ENCODE measurements at regions not wholly inside any gene's neighbourhood (a gene's known extent, or its start where the extent isn't known, plus 50 kb on each side); places are given as distances from the start of the nearest gene placed in this dataset.

- POLR2A ChIA-PET = no interaction called here
- Histone ChIP-seq H3K27me3 (ENCODE audit: control insufficient read depth in 2 of 2, insufficient read depth in 2 of 2, low read length in 2 of 2) (no peaks in the 10 kb centered on the region), H3K27ac (ENCODE audit: extremely low read depth, low read depth, low read length) (no peak overlapping the region), H2AFZ (ENCODE audit: low read depth, low read length) (no peak overlapping the region), H4K20me1 (replicated peaks; ENCODE audit: control insufficient read depth, insufficient read depth, low read length) (no peaks in the 10 kb centered on the region), H3K9me1 (ENCODE audit: control insufficient read depth, insufficient read depth, low read length) (no peaks in the 10 kb centered on the region), H3K4me2 (ENCODE audit: insufficient read depth, low read length) (no peak overlapping the region), H3K9me3 (replicated peaks; ENCODE audit: control insufficient read depth, insufficient read depth, low read depth, low read length) (no peaks in the 10 kb centered on the region), H3K4me1 (replicated peaks in 1 of 2; ENCODE audit: control insufficient read depth in 2 of 2, insufficient read depth in 2 of 2, low read length in 2 of 2) (no peaks in the 10 kb centered on the region), H3K4me3 (no peak overlapping the region), H3K9ac (ENCODE audit: insufficient read depth in 1 of 2, low read depth in 2 of 2, low read length in 2 of 2) (no peak overlapping the region), H3K79me2 (ENCODE audit: control insufficient read depth, insufficient read depth, low read length) (no peaks in the 10 kb centered on the region), H3K36me3 (ENCODE audit: control insufficient read depth, insufficient read depth, low read length) (no peaks in the 10 kb centered on the region)
- in situ Hi-C loops (cut with MboI) (no loop called here), intact Hi-C loops (cut with micrococcal nuclease) (no loop called here)
- TF ChIP-seq ZKSCAN3 (CRISPR knock-in tag; IDR thresholded peaks at IDR 0.05) (no peak), ASH1L (IDR thresholded peaks at IDR 0.05; ENCODE audit: borderline replicate concordance, low read depth, partially characterized antibody) (no peak), ZNF212 (CRISPR knock-in tag; IDR thresholded peaks at IDR 0.05) (no peak), TCFL5 (CRISPR knock-in tag; conservative IDR thresholded peaks at IDR 0.05) (no peak), ZBTB33 (CRISPR knock-in tag; IDR thresholded peaks at IDR 0.05) (no peak), MNT (conservative IDR thresholded peaks at IDR 0.05) (no peak), GATA2 (CRISPR knock-in tag; IDR thresholded peaks at IDR 0.05) (no peak), RAD21 (CRISPR knock-in tag; conservative IDR thresholded peaks at IDR 0.05 in 1 of 2, IDR thresholded peaks at IDR 0.05 in 1 of 2) (no peak), HDGF (IDR thresholded peaks at IDR 0.05) (no peak), ZNF76 (CRISPR knock-in tag; IDR thresholded peaks at IDR 0.05; ENCODE audit: borderline replicate concordance) (no peak), ZC3H4 (CRISPR knock-in tag; IDR thresholded peaks at IDR 0.05; ENCODE audit: borderline replicate concordance) (no peak), CSDE1 (IDR thresholded peaks at IDR 0.05) (no peak)
- TF ChIP-seq, protein P1, sequence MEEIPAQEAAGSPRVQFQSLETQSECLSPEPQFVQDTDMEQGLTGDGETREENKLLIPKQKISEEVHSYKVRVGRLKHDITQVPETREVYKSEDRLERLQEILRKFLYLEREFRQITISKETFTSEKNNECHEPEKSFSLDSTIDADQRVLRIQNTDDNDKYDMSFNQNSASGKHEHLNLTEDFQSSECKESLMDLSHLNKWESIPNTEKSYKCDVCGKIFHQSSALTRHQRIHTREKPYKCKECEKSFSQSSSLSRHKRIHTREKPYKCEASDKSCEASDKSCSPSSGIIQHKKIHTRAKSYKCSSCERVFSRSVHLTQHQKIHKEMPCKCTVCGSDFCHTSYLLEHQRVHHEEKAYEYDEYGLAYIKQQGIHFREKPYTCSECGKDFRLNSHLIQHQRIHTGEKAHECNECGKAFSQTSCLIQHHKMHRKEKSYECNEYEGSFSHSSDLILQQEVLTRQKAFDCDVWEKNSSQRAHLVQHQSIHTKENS (CRISPR knock-in tag; IDR thresholded peaks at IDR 0.05) = no peak
- TF ChIP-seq, protein P2, sequence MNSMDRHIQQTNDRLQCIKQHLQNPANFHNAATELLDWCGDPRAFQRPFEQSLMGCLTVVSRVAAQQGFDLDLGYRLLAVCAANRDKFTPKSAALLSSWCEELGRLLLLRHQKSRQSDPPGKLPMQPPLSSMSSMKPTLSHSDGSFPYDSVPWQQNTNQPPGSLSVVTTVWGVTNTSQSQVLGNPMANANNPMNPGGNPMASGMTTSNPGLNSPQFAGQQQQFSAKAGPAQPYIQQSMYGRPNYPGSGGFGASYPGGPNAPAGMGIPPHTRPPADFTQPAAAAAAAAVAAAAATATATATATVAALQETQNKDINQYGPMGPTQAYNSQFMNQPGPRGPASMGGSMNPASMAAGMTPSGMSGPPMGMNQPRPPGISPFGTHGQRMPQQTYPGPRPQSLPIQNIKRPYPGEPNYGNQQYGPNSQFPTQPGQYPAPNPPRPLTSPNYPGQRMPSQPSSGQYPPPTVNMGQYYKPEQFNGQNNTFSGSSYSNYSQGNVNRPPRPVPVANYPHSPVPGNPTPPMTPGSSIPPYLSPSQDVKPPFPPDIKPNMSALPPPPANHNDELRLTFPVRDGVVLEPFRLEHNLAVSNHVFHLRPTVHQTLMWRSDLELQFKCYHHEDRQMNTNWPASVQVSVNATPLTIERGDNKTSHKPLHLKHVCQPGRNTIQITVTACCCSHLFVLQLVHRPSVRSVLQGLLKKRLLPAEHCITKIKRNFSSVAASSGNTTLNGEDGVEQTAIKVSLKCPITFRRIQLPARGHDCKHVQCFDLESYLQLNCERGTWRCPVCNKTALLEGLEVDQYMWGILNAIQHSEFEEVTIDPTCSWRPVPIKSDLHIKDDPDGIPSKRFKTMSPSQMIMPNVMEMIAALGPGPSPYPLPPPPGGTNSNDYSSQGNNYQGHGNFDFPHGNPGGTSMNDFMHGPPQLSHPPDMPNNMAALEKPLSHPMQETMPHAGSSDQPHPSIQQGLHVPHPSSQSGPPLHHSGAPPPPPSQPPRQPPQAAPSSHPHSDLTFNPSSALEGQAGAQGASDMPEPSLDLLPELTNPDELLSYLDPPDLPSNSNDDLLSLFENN (IDR thresholded peaks at IDR 0.05; ENCODE audit: low read depth in 2 of 2, low read length in 2 of 2) = no peak
- no peak for ATAC-seq
- no TSS peak for BruUV-seq (replicated peaks)
- CTCF ChIA-PET (ENCODE audit: low intra/inter-chr PET ratio) = no interaction called here
- WGBS (ENCODE audit: insufficient coverage, low coverage, missing lambda C conversion rate) = 0% methylated on average over 4 of the region's 4 CpGs
- no peak for DNase-seq (ENCODE audit: extremely low read depth in 1 of 4, low spot score in 3 of 4)
- no peak for FAIRE-seq
These were observed 132.1 kb upstream of the BLID start for GRCh38 chr11:122248131-122248530.

Measured in K562 (cell line).